ENCODE measurements at regions not wholly inside any gene's neighbourhood (a gene's known extent, or its start where the extent isn't known, plus 50 kb on each side); places are given as distances from the start of the nearest gene placed in this dataset.

DNA sequence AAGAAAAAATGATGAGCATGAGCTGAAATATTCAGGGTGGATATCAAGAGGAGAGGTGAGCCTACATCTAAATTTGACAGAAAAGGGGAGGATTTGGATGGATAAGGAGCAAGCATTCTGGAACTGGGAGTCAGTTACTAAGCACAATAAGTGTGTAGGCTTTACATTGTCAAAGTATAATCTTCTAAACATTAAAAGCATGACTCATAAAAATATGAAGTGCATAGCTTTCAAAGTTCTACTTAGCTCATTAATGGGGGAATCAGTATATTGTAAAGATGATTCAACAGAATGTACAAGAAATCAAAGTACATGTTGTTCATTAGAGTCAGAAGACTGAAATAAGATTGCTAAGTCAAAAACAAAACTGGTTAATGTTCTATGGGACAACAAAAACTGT is 248.0 kb upstream of the GAS1 start:
- H3K4me2 ChIP-seq, result no peak overlapping the region
- no peaks in the 10 kb centered on the region for H3F3A ChIP-seq (replicated peaks; ENCODE audit: low read depth)

More for the DNA sequence above, 248.0 kb upstream of the GAS1 start:
- no peak for ATAC-seq
- H3K4me3 ChIP-seq, result no peak overlapping the region
- Mint-ChIP-seq H3K27ac (no peak overlapping the region), H3K4me1 (peaks cover 29% of the 10 kb centered on the region), H3K27me3 (ENCODE audit: insufficient read depth, low read depth, poor library complexity) (no peaks in the 10 kb centered on the region), H3K4me3 (no peak overlapping the region), H3K36me3 (ENCODE audit: low read depth) (no peaks in the 10 kb centered on the region), H3K9me3 (no peaks in the 10 kb centered on the region)
- H3K27ac ChIP-seq (ENCODE audit: low read depth), result no peak overlapping the region
- H3K4me1 ChIP-seq (ENCODE audit: insufficient read depth), result peaks cover 29% of the 10 kb centered on the region
- H3K79me2 ChIP-seq (replicated peaks; ENCODE audit: insufficient read depth), result no peaks in the 10 kb centered on the region
- peaks cover 12% of the 10 kb centered on the region; the same call in 1 of the 2 replicates for H3K9me2 ChIP-seq (ENCODE audit: insufficient read depth)
- no peaks in the 10 kb centered on the region for H4K20me1 ChIP-seq (replicated peaks; ENCODE audit: insufficient read depth)
- H3K27me3 ChIP-seq (ENCODE audit: insufficient read depth), result no peaks in the 10 kb centered on the region
- DNase-seq (ENCODE audit: low spot score), result no peak
- TF ChIP-seq NANOG (IDR thresholded peaks at IDR 0.05; ENCODE audit: borderline replicate concordance) (no peak), ZNF462 (CRISPR knock-in tag; IDR thresholded peaks at IDR 0.05) (no peak), CREB1 (CRISPR knock-in tag; IDR thresholded peaks at IDR 0.05; ENCODE audit: low read depth) (no peak), EZH2 (IDR thresholded peaks at IDR 0.05; ENCODE audit: low read depth, unreplicated experiment) (no peak), EZH2phosphoT487 (IDR thresholded peaks at IDR 0.05; ENCODE audit: unreplicated experiment) (no peak), POLR2AphosphoS5 (IDR thresholded peaks at IDR 0.05; ENCODE audit: low read depth) (no peak), ZNF331 (CRISPR knock-in tag; IDR thresholded peaks at IDR 0.05; ENCODE audit: low read depth) (no peak), JUNB (IDR thresholded peaks at IDR 0.05; ENCODE audit: unreplicated experiment) (no peak), REST (IDR thresholded peaks at IDR 0.05; ENCODE audit: unreplicated experiment) (no peak), STAT1 (IDR thresholded peaks at IDR 0.05; ENCODE audit: unreplicated experiment) (no peak)
- TF ChIP-seq, protein P1, sequence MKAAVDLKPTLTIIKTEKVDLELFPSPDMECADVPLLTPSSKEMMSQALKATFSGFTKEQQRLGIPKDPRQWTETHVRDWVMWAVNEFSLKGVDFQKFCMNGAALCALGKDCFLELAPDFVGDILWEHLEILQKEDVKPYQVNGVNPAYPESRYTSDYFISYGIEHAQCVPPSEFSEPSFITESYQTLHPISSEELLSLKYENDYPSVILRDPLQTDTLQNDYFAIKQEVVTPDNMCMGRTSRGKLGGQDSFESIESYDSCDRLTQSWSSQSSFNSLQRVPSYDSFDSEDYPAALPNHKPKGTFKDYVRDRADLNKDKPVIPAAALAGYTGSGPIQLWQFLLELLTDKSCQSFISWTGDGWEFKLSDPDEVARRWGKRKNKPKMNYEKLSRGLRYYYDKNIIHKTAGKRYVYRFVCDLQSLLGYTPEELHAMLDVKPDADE (IDR thresholded peaks at IDR 0.05), result no peak
- TF ChIP-seq, protein P2, sequence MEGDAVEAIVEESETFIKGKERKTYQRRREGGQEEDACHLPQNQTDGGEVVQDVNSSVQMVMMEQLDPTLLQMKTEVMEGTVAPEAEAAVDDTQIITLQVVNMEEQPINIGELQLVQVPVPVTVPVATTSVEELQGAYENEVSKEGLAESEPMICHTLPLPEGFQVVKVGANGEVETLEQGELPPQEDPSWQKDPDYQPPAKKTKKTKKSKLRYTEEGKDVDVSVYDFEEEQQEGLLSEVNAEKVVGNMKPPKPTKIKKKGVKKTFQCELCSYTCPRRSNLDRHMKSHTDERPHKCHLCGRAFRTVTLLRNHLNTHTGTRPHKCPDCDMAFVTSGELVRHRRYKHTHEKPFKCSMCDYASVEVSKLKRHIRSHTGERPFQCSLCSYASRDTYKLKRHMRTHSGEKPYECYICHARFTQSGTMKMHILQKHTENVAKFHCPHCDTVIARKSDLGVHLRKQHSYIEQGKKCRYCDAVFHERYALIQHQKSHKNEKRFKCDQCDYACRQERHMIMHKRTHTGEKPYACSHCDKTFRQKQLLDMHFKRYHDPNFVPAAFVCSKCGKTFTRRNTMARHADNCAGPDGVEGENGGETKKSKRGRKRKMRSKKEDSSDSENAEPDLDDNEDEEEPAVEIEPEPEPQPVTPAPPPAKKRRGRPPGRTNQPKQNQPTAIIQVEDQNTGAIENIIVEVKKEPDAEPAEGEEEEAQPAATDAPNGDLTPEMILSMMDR (conservative IDR thresholded peaks at IDR 0.05; ENCODE audit: low read depth in 2 of 2), result no peak
- H3K36me3 ChIP-seq (ENCODE audit: insufficient read depth), result 0 out of 2 replicates have a peak, but pooled peaks cover 3% of the 10 kb centered on the region
- H2AFZ ChIP-seq, result no peak overlapping the region
